HCT116 (cell line): ENCODE measurements at regions not wholly inside any gene's neighbourhood (a gene's known extent, or its start where the extent isn't known, plus 50 kb on each side); places are given as distances from the start of the nearest gene placed in this dataset.

Experiments
- ATAC-seq: fragments of 200-7000 bp; cut with Tn5 transposase; 2 replicates; pipeline ENCODE4 v1.9.1; 2020; ENCODE audit warnings: mild to moderate bottlenecking, moderate library complexity
- BruUV-seq: library from RNA; stranded (reverse); fragments of 400-500 nt; replicated peaks from 2 replicates; lab custom pipeline; 2021; lab: Mats Ljungman, UMichigan
- CTCF ChIA-PET: fragments of 300-600 bp; sonication (Branson Sonifier 250); formaldehyde crosslinking; loops from one replicate; lab custom pipeline; 2021; ENCODE audit warnings: antibody characterized with exemption; lab: Charles Lee
- POLR2A ChIA-PET: fragments of 300-600, 350-600 bp; sonication (Branson Sonifier 250); formaldehyde crosslinking; loops from one replicate; lab custom pipeline; 2021; ENCODE audit warnings: antibody characterized with exemption; lab: Charles Lee
- RAD21 ChIA-PET, 2 experiments: fragments of 300-600 bp; sonication (Branson Sonifier 250); formaldehyde crosslinking; loops; one replicate each; lab custom pipeline; 2023; ENCODE audit warnings: low total read pairs in 2 of 2; ENCODE audit not compliant: uncharacterized antibody in 2 of 2, unreplicated experiment in 2 of 2, low non-redundant PET in 1 of 2; lab: Charles Lee
- DNase-seq: peaks from one replicate; pipeline ENCODE4 v3.0.0-alpha.2; 2010; ENCODE audit warnings: low read depth, low spot score
- H2AFZ ChIP-seq: fragments of 200-600 bp; shearing (Covaris generic), sonication (generic); 2 replicates; pipeline ENCODE4 v1.6.1; 2017; ENCODE audit warnings: low read depth, mixed run types, mixed read lengths, antibody characterized with exemption, low read length; ENCODE audit not compliant: poor library complexity, severe bottlenecking
- H3K27ac ChIP-seq: 2 replicates; pipeline ENCODE4 v1.5.1; 2012; ENCODE audit warnings: low read depth, low read length
- H3K27me3 ChIP-seq: fragments of 200-600 bp; sonication (generic); 2 replicates; pipeline ENCODE4 v1.6.1; 2016; ENCODE audit warnings: mixed run types, low read length, mixed read lengths; ENCODE audit not compliant: insufficient read depth
- H3K36me3 ChIP-seq, 2 experiments: fragments of 200-500 bp in 1 of 2; fragments of 200-600 bp in 1 of 2; sonication (Bioruptor generic) in 1 of 2; sonication (generic) in 1 of 2; 2 replicates each; pipeline versions ENCODE4 v1.5.1 to v1.6.1; 2014 to 2016; ENCODE audit warnings: low read length in 2 of 2, inconsistent platforms in 1 of 2, mixed read lengths in 1 of 2, mixed run types in 1 of 2; ENCODE audit not compliant: insufficient read depth in 2 of 2, control insufficient read depth in 1 of 2
- H3K4me1 ChIP-seq, 2 experiments: fragments of 200-600 bp in 1 of 2; sonication (generic) in 1 of 2; 2 replicates each; pipeline versions ENCODE4 v1.5.1 to v1.6.1; 2012 to 2017; ENCODE audit warnings: low read length in 2 of 2, inconsistent platforms in 1 of 2, mild to moderate bottlenecking in 1 of 2, mixed read lengths in 1 of 2, mixed run types in 1 of 2, moderate library complexity in 1 of 2; ENCODE audit not compliant: insufficient read depth in 2 of 2, control insufficient read depth in 1 of 2
- H3K4me2 ChIP-seq: fragments of 200-600 bp; sonication (generic); 2 replicates; pipeline ENCODE4 v1.6.1; 2017; ENCODE audit warnings: mixed run types, low read length, mixed read lengths
- H3K4me3 ChIP-seq, 2 experiments: fragments of 200-600 bp in 1 of 2; sonication (generic) in 1 of 2; replicated peaks in 1 of 2; 2 replicates each; pipeline ENCODE4 v1.5.1; 2011 to 2016; ENCODE audit warnings: low read length in 2 of 2, control low read depth in 1 of 2, low read depth in 1 of 2, mild to moderate bottlenecking in 1 of 2, mixed read lengths in 1 of 2, mixed run types in 1 of 2
- H3K79me2 ChIP-seq: fragments of 200-600 bp; sonication (generic); 2 replicates; pipeline ENCODE4 v1.6.1; 2017; ENCODE audit warnings: mild to moderate bottlenecking, mixed run types, low read length, moderate library complexity, mixed read lengths; ENCODE audit not compliant: insufficient read depth
- H3K9ac ChIP-seq: fragments of 200-600 bp; sonication (generic); 2 replicates; pipeline ENCODE4 v1.6.1; 2016; ENCODE audit warnings: low read length, mixed read lengths
- H3K9me2 ChIP-seq: fragments of 200-600 bp; sonication (generic), shearing (Covaris generic); 2 replicates; pipeline ENCODE4 v1.6.1; 2017; ENCODE audit warnings: mixed run types, mild to moderate bottlenecking, moderate library complexity; ENCODE audit not compliant: insufficient read depth
- H3K9me3 ChIP-seq, 2 experiments: fragments of 200-500 bp in 1 of 2; fragments of 200-600 bp in 1 of 2; sonication (Bioruptor generic) in 1 of 2; sonication (generic) in 1 of 2; 2 replicates each; pipeline ENCODE4 v1.6.1; 2014 to 2017; ENCODE audit warnings: low read length in 2 of 2, mixed read lengths in 2 of 2, inconsistent platforms in 1 of 2, low read depth in 1 of 2, mild to moderate bottlenecking in 1 of 2, mixed run types in 1 of 2, moderate library complexity in 1 of 2; ENCODE audit not compliant: control insufficient read depth in 1 of 2, insufficient read depth in 1 of 2
- H4K20me1 ChIP-seq: fragments of 200-600 bp; sonication (generic), shearing (Covaris generic); 2 replicates; pipeline ENCODE4 v1.6.1; 2017; ENCODE audit warnings: mixed run types, mild to moderate bottlenecking, moderate library complexity; ENCODE audit not compliant: insufficient read depth
- CBX3 ChIP-seq: IDR thresholded peaks from 2 replicates; pipeline ENCODE4 v1.6.1; 2012; ENCODE audit warnings: low read depth
- EGR1 ChIP-seq: IDR thresholded peaks from 2 replicates; pipeline ENCODE4 v1.6.1; 2012; ENCODE audit warnings: low read depth
- EZH2phosphoT487 ChIP-seq: fragments of 200-600 bp; IDR thresholded peaks from 2 replicates; pipeline ENCODE4 v1.6.1; 2018; ENCODE audit warnings: antibody characterized with exemption, borderline replicate concordance
- JUND ChIP-seq: IDR thresholded peaks from 2 replicates; pipeline ENCODE4 v1.6.1; 2012
- POLR2AphosphoS5 ChIP-seq: IDR thresholded peaks from 2 replicates; pipeline ENCODE4 v1.6.1; 2011; ENCODE audit warnings: mild to moderate bottlenecking, low read depth, low read length, moderate library complexity
- RAD21 ChIP-seq: IDR thresholded peaks from 2 replicates; pipeline ENCODE4 v1.6.1; 2012; ENCODE audit warnings: low read depth, mild to moderate bottlenecking
- SP1 ChIP-seq: IDR thresholded peaks from 2 replicates; pipeline ENCODE4 v1.6.1; 2012; ENCODE audit warnings: low read depth
- TCF7L2 ChIP-seq: IDR thresholded peaks from 2 replicates; pipeline ENCODE4 v1.7.0; 2011; ENCODE audit warnings: borderline replicate concordance, inconsistent platforms; ENCODE audit not compliant: insufficient read depth, insufficient read length; ENCODE audit errors: extremely low read depth
- ZFX ChIP-seq: fragments of 450-650 bp; IDR thresholded peaks from 2 replicates; pipeline ENCODE4 v1.6.1; 2017
- intact Hi-C: fragments of 100-400 bp; cut with micrococcal nuclease; formaldehyde crosslinking; loops from 2 replicates; pipeline ENCODE4 v1.10.0; 2022
- TF ChIP-seq, protein P1 (sequence below): IDR thresholded peaks from 2 replicates; pipeline ENCODE4 v1.6.1; 2012; ENCODE audit warnings: low read depth
- TF ChIP-seq, protein P2 (sequence below), 3 experiments: fragments of 200-600 bp in 1 of 3; sonication (generic) in 1 of 3; IDR thresholded peaks in 2 of 3; conservative IDR thresholded peaks in 1 of 3; 2 replicates each; pipeline ENCODE4 v1.5.1; 2012 to 2017; ENCODE audit warnings: low read depth in 2 of 3, low read length in 2 of 3, antibody characterized with exemption in 1 of 3, borderline replicate concordance in 1 of 3, control low read depth in 1 of 3, mild to moderate bottlenecking in 1 of 3, mixed read lengths in 1 of 3, mixed run types in 1 of 3, moderate library complexity in 1 of 3; ENCODE audit not compliant: insufficient read depth in 1 of 3

DNA sequence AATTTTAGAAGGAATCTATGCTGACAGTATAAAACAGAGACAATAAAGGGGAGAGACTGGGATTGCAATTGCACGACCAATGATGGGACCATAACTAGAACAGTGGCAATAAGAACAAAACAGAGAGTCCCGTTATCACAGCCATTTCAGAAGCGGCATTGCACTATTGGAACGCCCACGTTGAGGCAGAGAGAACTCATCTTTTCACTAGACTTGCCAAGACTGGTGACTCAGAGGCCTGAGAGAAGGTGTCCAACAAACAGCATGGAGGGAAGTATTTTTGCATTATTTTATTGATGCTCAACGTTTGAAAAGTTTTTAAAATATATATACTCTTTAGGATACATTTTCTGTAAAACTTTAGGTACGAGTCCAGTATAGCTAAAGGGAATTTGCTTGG is 737.7 kb downstream of the TLE1 start:
- intact Hi-C loops = no loop called here
- Histone ChIP-seq H3K4me2 (no peak overlapping the region), H3K36me3 (no peaks in the 10 kb centered on the region), H3K27ac (no peak overlapping the region), H3K79me2 (no peaks in the 10 kb centered on the region), H3K9me3 (peaks cover 0 to 7% of the 10 kb centered on the region in 2 experiments; a peak in 1 of 4 replicates), H3K27me3 (no peaks in the 10 kb centered on the region), H4K20me1 (no peaks in the 10 kb centered on the region), H3K4me3 (no peak overlapping the region), H3K4me1 (no peaks in the 10 kb centered on the region), H3K9ac (no peak overlapping the region), H2AFZ (no peak overlapping the region), H3K9me2 (no peaks in the 10 kb centered on the region)
- TF ChIP-seq, protein P1, sequence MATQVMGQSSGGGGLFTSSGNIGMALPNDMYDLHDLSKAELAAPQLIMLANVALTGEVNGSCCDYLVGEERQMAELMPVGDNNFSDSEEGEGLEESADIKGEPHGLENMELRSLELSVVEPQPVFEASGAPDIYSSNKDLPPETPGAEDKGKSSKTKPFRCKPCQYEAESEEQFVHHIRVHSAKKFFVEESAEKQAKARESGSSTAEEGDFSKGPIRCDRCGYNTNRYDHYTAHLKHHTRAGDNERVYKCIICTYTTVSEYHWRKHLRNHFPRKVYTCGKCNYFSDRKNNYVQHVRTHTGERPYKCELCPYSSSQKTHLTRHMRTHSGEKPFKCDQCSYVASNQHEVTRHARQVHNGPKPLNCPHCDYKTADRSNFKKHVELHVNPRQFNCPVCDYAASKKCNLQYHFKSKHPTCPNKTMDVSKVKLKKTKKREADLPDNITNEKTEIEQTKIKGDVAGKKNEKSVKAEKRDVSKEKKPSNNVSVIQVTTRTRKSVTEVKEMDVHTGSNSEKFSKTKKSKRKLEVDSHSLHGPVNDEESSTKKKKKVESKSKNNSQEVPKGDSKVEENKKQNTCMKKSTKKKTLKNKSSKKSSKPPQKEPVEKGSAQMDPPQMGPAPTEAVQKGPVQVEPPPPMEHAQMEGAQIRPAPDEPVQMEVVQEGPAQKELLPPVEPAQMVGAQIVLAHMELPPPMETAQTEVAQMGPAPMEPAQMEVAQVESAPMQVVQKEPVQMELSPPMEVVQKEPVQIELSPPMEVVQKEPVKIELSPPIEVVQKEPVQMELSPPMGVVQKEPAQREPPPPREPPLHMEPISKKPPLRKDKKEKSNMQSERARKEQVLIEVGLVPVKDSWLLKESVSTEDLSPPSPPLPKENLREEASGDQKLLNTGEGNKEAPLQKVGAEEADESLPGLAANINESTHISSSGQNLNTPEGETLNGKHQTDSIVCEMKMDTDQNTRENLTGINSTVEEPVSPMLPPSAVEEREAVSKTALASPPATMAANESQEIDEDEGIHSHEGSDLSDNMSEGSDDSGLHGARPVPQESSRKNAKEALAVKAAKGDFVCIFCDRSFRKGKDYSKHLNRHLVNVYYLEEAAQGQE = no peak
- TF ChIP-seq EGR1 (no peak), CBX3 (no peak), JUND (no peak), TCF7L2 (no peak)
- POLR2A ChIA-PET = no interaction called here
- no TSS peak for BruUV-seq
- no peak for DNase-seq
- ATAC-seq = no peak
- CTCF ChIA-PET = no interaction called here
- RAD21 ChIA-PET = no interaction called here

DNA sequence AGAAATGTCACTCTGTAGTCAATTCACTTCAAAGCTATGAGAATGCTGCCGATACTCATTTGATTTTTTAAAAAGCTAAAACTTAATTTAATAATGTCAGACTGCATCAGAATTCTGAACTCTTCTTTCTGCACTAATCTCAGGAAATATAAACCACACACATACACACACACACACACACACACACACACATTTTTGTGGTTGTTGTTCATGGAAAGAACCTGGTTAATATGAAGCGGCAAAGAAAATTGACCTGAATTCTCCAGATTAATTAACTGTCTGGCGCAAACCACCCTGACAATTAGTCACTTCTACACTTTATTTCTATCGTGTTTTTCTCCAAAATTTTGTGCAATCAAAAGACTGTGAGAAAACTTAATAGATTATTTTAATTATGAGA is 740.5 kb downstream of the TLE1 start:
- Histone ChIP-seq H3K9me2 (no peaks in the 10 kb centered on the region), H3K27me3 (no peaks in the 10 kb centered on the region), H3K27ac (no peak overlapping the region), H3K4me3 (no peak overlapping the region), H4K20me1 (no peaks in the 10 kb centered on the region), H3K4me1 (no peaks in the 10 kb centered on the region), H3K4me2 (no peak overlapping the region), H3K79me2 (no peaks in the 10 kb centered on the region), H3K36me3 (no peaks in the 10 kb centered on the region), H3K9me3 (peaks cover 0 to 4% of the 10 kb centered on the region in 2 experiments; a peak in 1 of 4 replicates), H3K9ac (no peak overlapping the region), H2AFZ (no peak overlapping the region)
- TF ChIP-seq RAD21 (no peak), ZFX (no peak), EGR1 (no peak), EZH2phosphoT487 (no peak), POLR2AphosphoS5 (no peak), SP1 (no peak)
- TF ChIP-seq, protein P2, sequence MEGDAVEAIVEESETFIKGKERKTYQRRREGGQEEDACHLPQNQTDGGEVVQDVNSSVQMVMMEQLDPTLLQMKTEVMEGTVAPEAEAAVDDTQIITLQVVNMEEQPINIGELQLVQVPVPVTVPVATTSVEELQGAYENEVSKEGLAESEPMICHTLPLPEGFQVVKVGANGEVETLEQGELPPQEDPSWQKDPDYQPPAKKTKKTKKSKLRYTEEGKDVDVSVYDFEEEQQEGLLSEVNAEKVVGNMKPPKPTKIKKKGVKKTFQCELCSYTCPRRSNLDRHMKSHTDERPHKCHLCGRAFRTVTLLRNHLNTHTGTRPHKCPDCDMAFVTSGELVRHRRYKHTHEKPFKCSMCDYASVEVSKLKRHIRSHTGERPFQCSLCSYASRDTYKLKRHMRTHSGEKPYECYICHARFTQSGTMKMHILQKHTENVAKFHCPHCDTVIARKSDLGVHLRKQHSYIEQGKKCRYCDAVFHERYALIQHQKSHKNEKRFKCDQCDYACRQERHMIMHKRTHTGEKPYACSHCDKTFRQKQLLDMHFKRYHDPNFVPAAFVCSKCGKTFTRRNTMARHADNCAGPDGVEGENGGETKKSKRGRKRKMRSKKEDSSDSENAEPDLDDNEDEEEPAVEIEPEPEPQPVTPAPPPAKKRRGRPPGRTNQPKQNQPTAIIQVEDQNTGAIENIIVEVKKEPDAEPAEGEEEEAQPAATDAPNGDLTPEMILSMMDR (IDR thresholded peaks at IDR 0.05 in 2 of 3, conservative IDR thresholded peaks at IDR 0.05 in 1 of 3; ENCODE audit: borderline replicate concordance in 1 of 3, insufficient read depth in 1 of 3, low read depth in 2 of 3, low read length in 2 of 3) = no peak
- TF ChIP-seq, protein P1 = no peak
- ATAC-seq = no peak
- intact Hi-C loops = no loop called here
- ChIA-PET POLR2A (no interaction called here), RAD21 (no interaction called here), CTCF (no interaction called here)
- no TSS peak for BruUV-seq
- no peak for DNase-seq
